NT2/D1 (cell line): ENCODE measurements at regions not wholly inside any gene's neighbourhood (a gene's known extent, or its start where the extent isn't known, plus 50 kb on each side); places are given as distances from the start of the nearest gene placed in this dataset.

Source experiments
- SUZ12 ChIP-seq: IDR thresholded peaks from 2 replicates; pipeline ENCODE4 v1.6.1; 2011; ENCODE audit not compliant: insufficient read length, insufficient read depth; ENCODE audit errors: extremely low read depth
- ZNF274 ChIP-seq: IDR thresholded peaks from 2 replicates; pipeline ENCODE4 v1.6.1; 2011; ENCODE audit warnings: mild to moderate bottlenecking, low read depth, low read length

GRCh38 chr14:101689039-101689501 lies 72.4 kb upstream of the PPP2R5C start:
- no peak for TF ChIP-seq SUZ12
- no peak for TF ChIP-seq ZNF274
